Gastroesophageal sphincter (tissue), 4 donors: ENCODE measurements at regions not wholly inside any gene's neighbourhood (a gene's known extent, or its start where the extent isn't known, plus 50 kb on each side); places are given as distances from the start of the nearest gene placed in this dataset.

Source experiments
- ATAC-seq: fragments of 150-250 bp; one replicate; pipeline ENCODE4 v1.9.1; 2016; ENCODE audit warnings: mild to moderate bottlenecking, moderate library complexity
- H3K27ac ChIP-seq, 4 donors: fragments of 200-600 bp; sonication (generic) in 3 of 4; 1 replicate in 3 of 4; 2 replicates in 1 of 4; pipeline ENCODE4 v1.5.1; 2016 to 2019
- H3K27me3 ChIP-seq: fragments of 200-600 bp; sonication (generic); one replicate; pipeline ENCODE4 v1.5.1; 2019
- H3K36me3 ChIP-seq, 2 donors: fragments of 200-600 bp; sonication (generic); one replicate each; pipeline ENCODE4 v1.5.1; 2019; ENCODE audit warnings: control low read depth in 1 of 2
- H3K4me1 ChIP-seq, 3 donors: fragments of 200-600 bp; sonication (generic); 1 replicate in 2 of 3; 2 replicates in 1 of 3; pipeline ENCODE4 v1.5.1; 2016 to 2019; ENCODE audit warnings: control low read depth in 2 of 3
- H3K4me3 ChIP-seq, 2 donors: fragments of 200-600 bp; sonication (generic); one replicate each; pipeline ENCODE4 v1.5.1; 2019; ENCODE audit warnings: mild to moderate bottlenecking in 1 of 2, moderate library complexity in 1 of 2
- H3K9me3 ChIP-seq, 3 donors: fragments of 200-600 bp; sonication (generic); one replicate each; pipeline ENCODE4 v1.5.1; 2017 to 2019; ENCODE audit warnings: control low read depth in 2 of 3
- EP300 ChIP-seq: sonication (generic); formaldehyde crosslinking; IDR thresholded peaks from one replicate; pipeline ENCODE4 v1.6.1; 2017; ENCODE audit warnings: antibody characterized with exemption, mild to moderate bottlenecking
- POLR2A ChIP-seq, 2 donors: fragments of 450-650 bp; IDR thresholded peaks; one replicate each; pipeline ENCODE4 v1.6.1; 2017; ENCODE audit warnings: antibody characterized with exemption in 2 of 2, mild to moderate bottlenecking in 2 of 2, moderate library complexity in 1 of 2
- POLR2AphosphoS5 ChIP-seq: sonication (generic); formaldehyde crosslinking; IDR thresholded peaks from one replicate; pipeline ENCODE4 v1.6.1; 2017; ENCODE audit warnings: antibody characterized with exemption
- WGBS, 2 donors: methylation state at CpG; one replicate each; pipeline ENCODE4 v1.1.5; 2018; ENCODE audit warnings: low coverage in 1 of 2; 5-methylcytosine and 5-hydroxymethylcytosine counted together
- TF ChIP-seq, protein P1 (sequence below), 4 experiments: fragments of 200-600 bp in 2 of 4; fragments of 450-650 bp in 2 of 4; sonication (generic) in 1 of 4; IDR thresholded peaks; one replicate each; pipeline ENCODE4 v1.5.1; 2017 to 2019; ENCODE audit warnings: antibody characterized with exemption in 4 of 4, mild to moderate bottlenecking in 2 of 4, moderate library complexity in 2 of 4

DNA sequence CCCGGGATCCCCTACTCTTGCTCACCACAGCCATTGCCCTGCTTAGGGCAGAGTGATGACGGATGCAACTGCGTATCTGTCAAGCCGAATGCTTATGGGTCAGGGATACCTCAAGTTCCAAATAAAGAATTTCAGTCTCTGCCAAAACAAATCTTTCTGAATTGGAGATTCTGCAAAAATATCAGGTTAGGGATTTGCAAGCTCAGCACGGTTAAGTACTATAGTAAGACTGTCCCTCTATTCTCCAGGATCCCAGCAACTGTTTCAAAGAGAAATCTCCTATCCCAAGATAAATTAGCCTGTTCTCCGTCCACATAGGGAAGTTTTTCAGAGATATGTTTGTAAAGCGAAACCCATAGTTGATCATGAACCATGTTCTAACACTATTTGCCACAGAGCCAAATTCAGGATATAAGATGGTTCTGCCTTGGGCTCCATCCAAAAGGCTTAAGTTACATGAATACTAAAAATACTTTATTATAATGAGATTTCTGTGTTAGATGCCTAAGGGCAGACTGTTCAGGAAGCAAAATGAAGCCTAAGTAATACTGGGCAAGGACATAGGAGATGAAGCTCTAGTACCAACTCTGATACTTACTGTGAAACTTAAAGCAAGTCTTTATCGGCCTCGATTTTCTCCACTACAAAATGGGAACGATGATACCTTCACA is 100.1 kb upstream of the LPP start:
- peak overlapping the region; percentile 91 to 99 (median 96) for H3K27ac ChIP-seq
- TF ChIP-seq POLR2AphosphoS5 = no peak
- TF ChIP-seq POLR2A (IDR thresholded peaks at IDR 0.05) = no peak
- TF ChIP-seq EP300 = no peak
- TF ChIP-seq, protein P1, sequence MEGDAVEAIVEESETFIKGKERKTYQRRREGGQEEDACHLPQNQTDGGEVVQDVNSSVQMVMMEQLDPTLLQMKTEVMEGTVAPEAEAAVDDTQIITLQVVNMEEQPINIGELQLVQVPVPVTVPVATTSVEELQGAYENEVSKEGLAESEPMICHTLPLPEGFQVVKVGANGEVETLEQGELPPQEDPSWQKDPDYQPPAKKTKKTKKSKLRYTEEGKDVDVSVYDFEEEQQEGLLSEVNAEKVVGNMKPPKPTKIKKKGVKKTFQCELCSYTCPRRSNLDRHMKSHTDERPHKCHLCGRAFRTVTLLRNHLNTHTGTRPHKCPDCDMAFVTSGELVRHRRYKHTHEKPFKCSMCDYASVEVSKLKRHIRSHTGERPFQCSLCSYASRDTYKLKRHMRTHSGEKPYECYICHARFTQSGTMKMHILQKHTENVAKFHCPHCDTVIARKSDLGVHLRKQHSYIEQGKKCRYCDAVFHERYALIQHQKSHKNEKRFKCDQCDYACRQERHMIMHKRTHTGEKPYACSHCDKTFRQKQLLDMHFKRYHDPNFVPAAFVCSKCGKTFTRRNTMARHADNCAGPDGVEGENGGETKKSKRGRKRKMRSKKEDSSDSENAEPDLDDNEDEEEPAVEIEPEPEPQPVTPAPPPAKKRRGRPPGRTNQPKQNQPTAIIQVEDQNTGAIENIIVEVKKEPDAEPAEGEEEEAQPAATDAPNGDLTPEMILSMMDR (IDR thresholded peaks at IDR 0.05) = no peak
- H3K4me3 ChIP-seq = no peak overlapping the region
- WGBS, 2 donors = 65 to 69% methylated on average over 7 to 10 of the region's 10 CpGs
- ATAC-seq = no peak
- peaks cover 4 to 57% (median 11%) of the 10 kb centered on the region in 3 donors for H3K4me1 ChIP-seq
- H3K9me3 ChIP-seq = no peaks in the 10 kb centered on the region
- H3K36me3 ChIP-seq = no peaks in the 10 kb centered on the region
- no peaks in the 10 kb centered on the region for H3K27me3 ChIP-seq

DNA sequence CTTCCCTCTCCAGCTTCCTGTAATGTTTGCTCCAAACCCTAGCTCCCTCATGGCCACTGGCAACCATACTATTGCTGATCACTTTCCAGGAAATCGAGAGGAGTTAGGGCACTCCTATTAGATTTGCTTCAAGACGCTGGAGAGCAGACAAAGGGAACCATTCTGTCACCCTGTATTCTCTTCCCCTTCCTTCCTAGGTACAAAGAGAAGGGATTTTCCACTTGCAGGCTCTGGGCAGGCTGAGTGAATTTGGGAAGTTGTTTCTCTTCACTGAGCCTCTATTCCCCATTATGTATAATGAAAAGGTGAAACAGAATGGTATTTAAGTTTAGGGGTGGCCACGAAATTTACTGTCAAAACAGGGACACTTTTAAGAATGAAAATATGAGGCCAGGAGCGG is 99.4 kb upstream of the LPP start:
- no peak for ATAC-seq
- Histone ChIP-seq H3K27me3 (no peaks in the 10 kb centered on the region), H3K27ac (peak overlapping the region; percentile 91 to 99 (median 96)), H3K4me1 (peaks cover 4 to 53% (median 11%) of the 10 kb centered on the region in 3 donors), H3K36me3 (no peaks in the 10 kb centered on the region), H3K4me3 (no peak overlapping the region), H3K9me3 (no peaks in the 10 kb centered on the region)
- no peak for TF ChIP-seq EP300
- TF ChIP-seq POLR2AphosphoS5 = no peak
- TF ChIP-seq POLR2A (IDR thresholded peaks at IDR 0.05) = no peak
- TF ChIP-seq, protein P1 (IDR thresholded peaks at IDR 0.05) = no peak
- 60% methylated on average over 2 of the region's 4 CpGs; no CpG with 5 or more reads in 1 of the 2 donors for WGBS, 2 donors

- no peaks in the 10 kb centered on the region for H3K27me3 ChIP-seq
- TF ChIP-seq, protein P1 (IDR thresholded peaks at IDR 0.05) = no peak
- no peak for TF ChIP-seq POLR2A (IDR thresholded peaks at IDR 0.05)
- TF ChIP-seq POLR2AphosphoS5 = no peak
- TF ChIP-seq EP300 = no peak
- H3K9me3 ChIP-seq = no peaks in the 10 kb centered on the region
- 84% methylated on average over 6 of the region's 6 CpGs for WGBS, 2 donors
- peak overlapping the region in 1 of 4 donors; percentile 98 for H3K27ac ChIP-seq
- peaks cover 4 to 45% (median 11%) of the 10 kb centered on the region in 3 donors for H3K4me1 ChIP-seq
- ATAC-seq = no peak
- no peaks in the 10 kb centered on the region for H3K36me3 ChIP-seq
- no peak overlapping the region for H3K4me3 ChIP-seq
Measured at GRCh38 chr3:188055388-188055787, 98.6 kb upstream of the LPP start.

DNA sequence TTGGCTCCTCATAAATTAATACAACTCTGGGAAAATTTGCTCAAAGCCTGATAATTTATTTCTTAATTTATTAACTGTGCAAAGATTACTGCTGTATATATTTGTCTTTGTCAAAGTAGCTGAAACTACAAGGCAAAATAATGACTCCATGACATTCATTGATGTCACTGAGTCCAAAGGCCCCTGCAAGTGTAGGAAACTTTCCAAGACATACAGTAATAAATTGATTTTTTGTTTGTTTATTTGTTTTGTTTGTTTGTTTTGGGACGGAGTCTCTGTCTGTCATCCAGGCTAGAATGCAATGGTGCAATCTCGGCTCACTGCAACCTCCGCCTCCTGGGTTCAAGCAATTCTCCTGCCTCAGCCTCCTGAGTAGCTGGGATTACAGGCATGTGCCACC is 96.8 kb upstream of the LPP start:
- H3K27ac ChIP-seq = no peak overlapping the region
- no peak for ATAC-seq
- no peak for TF ChIP-seq POLR2AphosphoS5
- TF ChIP-seq POLR2A (IDR thresholded peaks at IDR 0.05) = no peak
- 90 to 93% methylated on average over 3 of the region's 3 CpGs for WGBS, 2 donors
- H3K4me3 ChIP-seq = no peak overlapping the region
- H3K4me1 ChIP-seq = peaks cover 4 to 37% (median 16%) of the 10 kb centered on the region in 3 donors
- no peaks in the 10 kb centered on the region for H3K27me3 ChIP-seq
- no peaks in the 10 kb centered on the region for H3K36me3 ChIP-seq
- H3K9me3 ChIP-seq = no peaks in the 10 kb centered on the region

DNA sequence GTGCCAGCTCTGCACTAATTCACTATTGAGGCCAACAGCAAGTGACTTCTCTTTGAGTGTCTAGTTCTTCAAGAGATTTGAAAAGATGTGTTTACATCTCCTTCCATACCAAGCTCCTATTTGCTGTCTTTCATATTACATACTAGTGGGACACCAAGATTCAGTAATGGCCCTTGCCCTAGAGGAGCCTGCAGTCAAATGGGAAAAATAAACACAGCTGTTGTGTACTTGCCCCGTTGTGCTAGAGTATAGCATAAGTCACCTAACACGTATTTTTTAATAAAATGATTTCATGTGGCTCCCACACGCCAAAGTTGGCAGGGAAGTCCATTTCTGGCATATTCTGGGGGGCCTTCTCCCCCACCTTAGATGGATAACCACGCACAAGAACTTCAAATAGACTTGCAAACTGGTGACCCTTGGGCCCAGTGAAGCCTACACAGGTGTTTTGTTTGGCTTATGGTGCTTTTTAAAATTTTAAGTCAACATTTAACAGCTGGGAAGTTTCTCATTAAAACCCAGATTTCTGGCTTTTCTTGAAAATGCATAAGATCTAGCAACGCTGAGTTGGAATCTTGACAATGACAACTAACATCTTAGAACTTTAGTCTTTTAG is 95.3 kb upstream of the LPP start:
- 78 to 90% methylated on average over 5 of the region's 5 CpGs for WGBS, 2 donors
- no peak for ATAC-seq
- Histone ChIP-seq H3K4me1 (peaks cover 0 to 23% (median 5%) of the 10 kb centered on the region in 3 donors), H3K27ac (no peak overlapping the region), H3K4me3 (no peak overlapping the region), H3K9me3 (no peaks in the 10 kb centered on the region), H3K27me3 (no peaks in the 10 kb centered on the region), H3K36me3 (no peaks in the 10 kb centered on the region)
- TF ChIP-seq POLR2A (IDR thresholded peaks at IDR 0.05) = no peak
- TF ChIP-seq, protein P1 (IDR thresholded peaks at IDR 0.05) = no peak
- TF ChIP-seq EP300 = no peak
- TF ChIP-seq POLR2AphosphoS5 = no peak
